ENCODE measurements at regions not wholly inside any gene's neighbourhood (a gene's known extent, or its start where the extent isn't known, plus 50 kb on each side); places are given as distances from the start of the nearest gene placed in this dataset.

DNA sequence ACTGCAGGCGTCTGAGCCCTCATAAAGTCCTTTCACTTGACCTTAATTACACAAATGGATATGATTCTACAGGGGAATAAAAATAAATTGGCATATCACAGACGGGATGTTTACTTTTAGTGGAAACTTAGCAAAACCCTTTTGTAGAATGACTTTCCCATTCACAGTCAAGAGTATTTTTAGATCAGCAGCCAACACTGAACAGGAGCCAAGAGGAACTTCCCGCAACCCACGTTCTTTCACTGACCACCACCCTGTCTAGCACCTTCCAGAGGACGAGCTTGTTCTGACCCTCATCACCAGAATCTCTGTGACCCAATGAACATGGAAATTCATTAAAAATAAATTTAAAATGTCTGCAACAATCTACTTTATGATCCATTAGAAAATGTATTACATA lies 119.0 kb upstream of the SNTG2 start:
- TF ChIP-seq POLR2AphosphoS5 (IDR thresholded peaks at IDR 0.05) (no peak), POLR2A (IDR thresholded peaks at IDR 0.05) (no peak), EP300 (IDR thresholded peaks at IDR 0.05) (no peak)
- TF ChIP-seq, protein P1, sequence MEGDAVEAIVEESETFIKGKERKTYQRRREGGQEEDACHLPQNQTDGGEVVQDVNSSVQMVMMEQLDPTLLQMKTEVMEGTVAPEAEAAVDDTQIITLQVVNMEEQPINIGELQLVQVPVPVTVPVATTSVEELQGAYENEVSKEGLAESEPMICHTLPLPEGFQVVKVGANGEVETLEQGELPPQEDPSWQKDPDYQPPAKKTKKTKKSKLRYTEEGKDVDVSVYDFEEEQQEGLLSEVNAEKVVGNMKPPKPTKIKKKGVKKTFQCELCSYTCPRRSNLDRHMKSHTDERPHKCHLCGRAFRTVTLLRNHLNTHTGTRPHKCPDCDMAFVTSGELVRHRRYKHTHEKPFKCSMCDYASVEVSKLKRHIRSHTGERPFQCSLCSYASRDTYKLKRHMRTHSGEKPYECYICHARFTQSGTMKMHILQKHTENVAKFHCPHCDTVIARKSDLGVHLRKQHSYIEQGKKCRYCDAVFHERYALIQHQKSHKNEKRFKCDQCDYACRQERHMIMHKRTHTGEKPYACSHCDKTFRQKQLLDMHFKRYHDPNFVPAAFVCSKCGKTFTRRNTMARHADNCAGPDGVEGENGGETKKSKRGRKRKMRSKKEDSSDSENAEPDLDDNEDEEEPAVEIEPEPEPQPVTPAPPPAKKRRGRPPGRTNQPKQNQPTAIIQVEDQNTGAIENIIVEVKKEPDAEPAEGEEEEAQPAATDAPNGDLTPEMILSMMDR (IDR thresholded peaks at IDR 0.05), result no peak
- Histone ChIP-seq H3K27me3 (peaks cover 0 to 8% (median 0%) of the 10 kb centered on the region in 3 donors), H3K27ac (no peak overlapping the region), H3K9me3 (no peaks in the 10 kb centered on the region), H3K4me1 (peaks cover 0 to 22% (median 5%) of the 10 kb centered on the region in 4 donors), H3K36me3 (no peaks in the 10 kb centered on the region), H3K4me3 (no peak overlapping the region)
- intact Hi-C loops (cut with DNase I; ENCODE audit: low total_unique reads), result no loop called here
- peak in 1 of 2 donors; percentile 25 for DNase-seq
- WGBS, 5 donors, result 10 to 27% (median 16%) methylated on average over 5 of the region's 5 CpGs

DNA sequence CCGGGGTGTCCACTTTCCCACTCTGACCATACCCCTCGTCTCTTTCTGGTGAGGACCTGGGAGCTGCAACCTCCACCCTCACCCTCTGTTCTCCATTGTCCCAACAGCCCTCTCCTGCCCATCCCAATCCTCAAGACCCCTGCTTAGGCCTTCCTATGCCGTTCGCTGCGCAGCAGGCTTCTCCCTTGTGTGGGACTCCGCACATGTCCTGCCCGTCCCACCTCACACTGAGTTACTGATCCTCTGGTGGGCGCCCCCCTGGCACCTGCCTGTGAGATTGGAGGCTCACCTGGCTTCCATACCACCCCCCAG lies 119.5 kb upstream of the SNTG2 start:
- no peaks in the 10 kb centered on the region for H3K9me3 ChIP-seq
- TF ChIP-seq, protein P1 (IDR thresholded peaks at IDR 0.05), result no peak
- no peak for TF ChIP-seq EP300 (IDR thresholded peaks at IDR 0.05)
- no peak for TF ChIP-seq POLR2AphosphoS5 (IDR thresholded peaks at IDR 0.05)
- TF ChIP-seq POLR2A (IDR thresholded peaks at IDR 0.05), result no peak
- 86 to 90% (median 87%) methylated on average over 8 of the region's 8 CpGs for WGBS, 5 donors
- H3K27ac ChIP-seq, result no peak overlapping the region
- intact Hi-C loops (cut with DNase I; ENCODE audit: low total_unique reads), result no loop called here
- H3K36me3 ChIP-seq, result no peaks in the 10 kb centered on the region
- H3K4me1 ChIP-seq, result peaks cover 0 to 22% (median 5%) of the 10 kb centered on the region in 4 donors
- no peak for DNase-seq
- peaks cover 0 to 7% (median 0%) of the 10 kb centered on the region in 3 donors for H3K27me3 ChIP-seq
- H3K4me3 ChIP-seq, result no peak overlapping the region

DNA sequence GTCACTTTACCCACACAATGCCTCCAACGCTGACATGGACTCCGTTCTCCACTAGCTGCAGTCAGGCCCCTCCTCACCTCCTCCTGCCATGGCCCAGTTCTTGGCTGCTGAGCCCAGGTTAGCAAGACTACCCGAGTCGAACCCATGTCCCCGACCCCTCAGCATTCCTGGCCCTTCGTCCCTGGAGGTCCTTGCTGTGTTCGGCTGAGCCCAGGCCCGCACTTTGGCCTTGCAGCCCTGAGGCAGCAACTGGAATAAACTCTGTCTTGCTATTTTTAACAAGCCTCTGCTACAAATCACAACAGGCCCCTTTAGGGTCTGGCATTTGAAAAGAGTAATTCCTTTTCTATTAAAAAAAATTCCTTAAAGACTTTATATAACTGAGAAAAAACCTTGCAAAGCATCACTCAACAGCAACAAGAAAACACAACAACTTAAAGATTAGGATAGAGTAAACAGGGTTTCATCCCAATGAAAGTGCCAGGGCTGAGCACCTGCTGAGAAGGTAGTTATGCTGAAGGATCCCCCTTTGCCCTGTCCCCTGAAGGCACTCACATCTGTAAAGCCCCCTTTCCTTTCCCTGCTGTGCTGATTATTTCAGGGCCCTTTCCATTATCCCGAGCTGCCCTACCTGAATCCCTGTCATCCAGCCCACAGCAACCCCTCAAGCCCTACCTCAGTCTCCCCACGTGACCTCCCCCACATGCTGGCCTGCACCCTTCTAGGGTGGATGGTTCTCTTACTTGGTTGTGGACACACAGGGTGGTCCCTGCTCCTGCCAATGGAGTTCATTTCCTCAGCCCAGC lies 120.0 kb upstream of the SNTG2 start:
- H3K4me3 ChIP-seq, result no peak overlapping the region
- no peak for DNase-seq
- no peak overlapping the region for H3K27ac ChIP-seq
- H3K36me3 ChIP-seq, result no peaks in the 10 kb centered on the region
- peaks cover 0 to 5% (median 0%) of the 10 kb centered on the region in 3 donors for H3K27me3 ChIP-seq
- intact Hi-C loops (cut with DNase I; ENCODE audit: low total_unique reads), result no loop called here
- 68 to 84% (median 80%) methylated on average over 10 of the region's 10 CpGs for WGBS, 5 donors
- peaks cover 0 to 22% (median 5%) of the 10 kb centered on the region in 4 donors for H3K4me1 ChIP-seq
- no peaks in the 10 kb centered on the region for H3K9me3 ChIP-seq
- TF ChIP-seq POLR2AphosphoS5 (IDR thresholded peaks at IDR 0.05), result no peak
- no peak for TF ChIP-seq POLR2A (IDR thresholded peaks at IDR 0.05)
- no peak for TF ChIP-seq EP300 (IDR thresholded peaks at IDR 0.05)
- TF ChIP-seq, protein P1 (IDR thresholded peaks at IDR 0.05), result no peak

DNA sequence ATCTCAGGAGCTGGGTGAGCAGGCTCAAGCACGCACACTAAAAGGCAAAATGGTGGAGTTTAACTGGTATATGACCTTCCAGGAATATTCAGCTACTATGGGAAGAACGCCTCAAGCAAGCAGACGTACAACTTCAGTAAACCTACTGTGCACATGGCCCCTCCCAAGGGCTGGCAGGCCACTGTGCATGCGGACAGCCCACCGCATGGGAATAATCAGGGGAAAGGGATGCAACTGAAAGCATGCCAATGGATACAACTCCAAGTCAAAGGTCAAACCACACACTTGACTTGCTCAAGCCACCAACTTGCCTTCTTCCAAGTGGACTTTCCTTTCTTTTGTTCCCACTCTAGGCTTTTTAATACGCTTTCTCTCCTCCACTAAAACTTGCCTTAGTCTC lies 121.6 kb upstream of the SNTG2 start:
- WGBS, 5 donors, result 78 to 94% (median 86%) methylated on average over 6 of the region's 6 CpGs
- no peaks in the 10 kb centered on the region for H3K36me3 ChIP-seq
- H3K9me3 ChIP-seq, result no peaks in the 10 kb centered on the region
- H3K4me1 ChIP-seq, result peaks cover 0 to 22% (median 5%) of the 10 kb centered on the region in 4 donors
- H3K4me3 ChIP-seq, result no peak overlapping the region
- TF ChIP-seq POLR2AphosphoS5 (IDR thresholded peaks at IDR 0.05), result no peak
- no peak for TF ChIP-seq POLR2A (IDR thresholded peaks at IDR 0.05)
- TF ChIP-seq, protein P1 (IDR thresholded peaks at IDR 0.05), result no peak
- no peak for TF ChIP-seq EP300 (IDR thresholded peaks at IDR 0.05)
- H3K27ac ChIP-seq, result no peak overlapping the region
- intact Hi-C loops (cut with DNase I; ENCODE audit: low total_unique reads), result no loop called here
- peaks cover 0 to 5% (median 0%) of the 10 kb centered on the region in 3 donors for H3K27me3 ChIP-seq
- DNase-seq, result no peak

All from stomach (tissue), 8 donors.